Activated naive CD8-positive, alpha-beta T cell (primary cell): ENCODE measurements at regions not wholly inside any gene's neighbourhood (a gene's known extent, or its start where the extent isn't known, plus 50 kb on each side); places are given as distances from the start of the nearest gene placed in this dataset.

Experiments
- H3K27ac Mint-ChIP-seq: one replicate; pipeline ENCODE4 v1.8.0; 2021; ENCODE audit warnings: mixed read lengths
- H3K27me3 Mint-ChIP-seq: one replicate; pipeline ENCODE4 v1.8.0; 2021; ENCODE audit warnings: mixed read lengths
- H3K36me3 Mint-ChIP-seq: one replicate; pipeline ENCODE4 v1.8.0; 2021; ENCODE audit warnings: mixed read lengths
- H3K4me1 Mint-ChIP-seq: one replicate; pipeline ENCODE4 v1.8.0; 2021; ENCODE audit warnings: low read depth, mixed read lengths
- H3K4me3 Mint-ChIP-seq: one replicate; pipeline ENCODE4 v1.8.0; 2021; ENCODE audit warnings: mild to moderate bottlenecking, mixed read lengths
- H3K9me3 Mint-ChIP-seq: one replicate; pipeline ENCODE4 v1.8.0; 2021; ENCODE audit warnings: low read depth, mixed read lengths

GRCh38 chr11:127620671-127621070 is 620.1 kb upstream of the KIRREL3 start:
- peaks cover 2% of the 10 kb centered on the region for H3K27me3 Mint-ChIP-seq
- no peak overlapping the region for H3K27ac Mint-ChIP-seq
- no peak overlapping the region for H3K4me3 Mint-ChIP-seq
- H3K36me3 Mint-ChIP-seq: no peaks in the 10 kb centered on the region
- no peaks in the 10 kb centered on the region for H3K4me1 Mint-ChIP-seq
- no peaks in the 10 kb centered on the region for H3K9me3 Mint-ChIP-seq

GRCh38 chr11:127619946-127620345 is 619.4 kb upstream of the KIRREL3 start:
- H3K4me3 Mint-ChIP-seq: no peak overlapping the region
- H3K9me3 Mint-ChIP-seq: no peaks in the 10 kb centered on the region

DNA sequence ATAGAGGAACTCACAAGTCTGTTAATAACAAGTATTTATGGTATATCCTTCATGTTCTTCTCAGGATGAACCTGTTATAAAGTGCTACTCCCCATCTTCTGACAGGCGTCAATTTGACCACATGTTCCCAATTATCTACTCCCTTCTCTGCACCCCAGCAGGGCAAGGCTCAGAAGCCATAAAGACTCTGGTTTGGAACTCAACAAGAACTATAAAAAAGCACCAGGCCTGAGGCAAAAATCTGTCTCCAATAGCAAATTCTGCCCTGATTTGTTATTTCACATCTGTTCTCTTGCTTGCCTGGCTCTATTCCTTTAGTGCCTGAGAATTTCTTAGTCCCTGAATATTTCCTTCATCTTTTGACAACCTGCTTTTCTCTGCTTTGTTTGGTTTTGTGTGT is 618.2 kb upstream of the KIRREL3 start:
- no peak overlapping the region for H3K27ac Mint-ChIP-seq
- H3K9me3 Mint-ChIP-seq: no peaks in the 10 kb centered on the region
- H3K4me3 Mint-ChIP-seq: no peak overlapping the region
- H3K4me1 Mint-ChIP-seq: no peaks in the 10 kb centered on the region
- peaks cover 2% of the 10 kb centered on the region for H3K27me3 Mint-ChIP-seq
- no peaks in the 10 kb centered on the region for H3K36me3 Mint-ChIP-seq

More at GRCh38 chr11:127619946-127620345, 619.4 kb upstream of the KIRREL3 start:
- no peaks in the 10 kb centered on the region for H3K36me3 Mint-ChIP-seq
- peaks cover 2% of the 10 kb centered on the region for H3K27me3 Mint-ChIP-seq
- H3K27ac Mint-ChIP-seq: no peak overlapping the region
- no peaks in the 10 kb centered on the region for H3K4me1 Mint-ChIP-seq

DNA sequence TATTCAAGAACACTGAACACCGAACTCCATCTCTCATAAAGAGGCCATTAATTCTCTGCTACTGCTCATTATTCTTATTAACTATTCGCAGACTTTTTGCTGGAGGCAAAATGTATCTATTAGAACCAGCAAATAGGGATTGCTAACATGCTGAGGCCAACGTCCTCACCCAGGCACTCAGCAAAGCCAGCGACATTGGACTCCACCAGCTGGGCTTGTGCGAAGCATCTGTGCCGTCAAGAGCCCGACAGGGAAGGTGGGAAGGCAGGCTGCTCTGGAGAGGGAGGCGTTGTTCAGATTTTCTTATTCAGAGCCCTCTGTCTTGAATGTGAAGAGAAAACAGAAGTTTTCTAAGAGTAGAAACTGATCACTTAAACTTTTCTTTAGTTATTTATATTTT is 615.6 kb upstream of the KIRREL3 start:
- no peaks in the 10 kb centered on the region for H3K9me3 Mint-ChIP-seq
- no peaks in the 10 kb centered on the region for H3K36me3 Mint-ChIP-seq
- H3K27ac Mint-ChIP-seq: no peak overlapping the region
- no peaks in the 10 kb centered on the region for H3K4me1 Mint-ChIP-seq
- no peak overlapping the region for H3K4me3 Mint-ChIP-seq
- no peaks in the 10 kb centered on the region for H3K27me3 Mint-ChIP-seq

DNA sequence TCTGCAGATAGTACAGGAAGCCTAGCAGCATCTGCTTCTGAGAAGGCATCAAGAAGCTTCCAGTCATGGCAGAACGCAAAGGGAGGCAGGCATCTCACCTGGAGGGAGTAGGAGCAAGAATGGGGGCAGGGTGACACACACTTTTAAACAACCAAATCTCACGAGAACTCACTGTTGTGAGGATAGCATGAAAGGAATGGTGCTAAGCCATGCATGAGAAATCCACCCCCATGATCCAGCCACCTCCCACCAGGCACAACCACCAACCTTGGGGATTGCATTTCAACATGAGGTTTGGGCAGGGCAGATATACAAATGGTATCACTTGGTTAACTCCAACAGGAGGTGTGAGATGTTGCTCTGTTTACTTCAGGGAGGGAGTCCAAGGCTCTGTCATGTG is 612.0 kb upstream of the KIRREL3 start:
- Mint-ChIP-seq H3K27ac (no peak overlapping the region), H3K4me3 (no peak overlapping the region), H3K27me3 (no peaks in the 10 kb centered on the region), H3K36me3 (no peaks in the 10 kb centered on the region), H3K9me3 (no peaks in the 10 kb centered on the region), H3K4me1 (no peaks in the 10 kb centered on the region)

GRCh38 chr11:127609025-127609773 is 608.6 kb upstream of the KIRREL3 start:
- Mint-ChIP-seq H3K27ac (no peak overlapping the region), H3K4me1 (no peaks in the 10 kb centered on the region), H3K9me3 (no peaks in the 10 kb centered on the region), H3K4me3 (no peak overlapping the region), H3K36me3 (no peaks in the 10 kb centered on the region), H3K27me3 (no peaks in the 10 kb centered on the region)

- Mint-ChIP-seq H3K4me1 (no peaks in the 10 kb centered on the region), H3K27ac (no peak overlapping the region), H3K9me3 (no peaks in the 10 kb centered on the region)
These were observed 607.0 kb upstream of the KIRREL3 start for GRCh38 chr11:127607487-127608085.

DNA sequence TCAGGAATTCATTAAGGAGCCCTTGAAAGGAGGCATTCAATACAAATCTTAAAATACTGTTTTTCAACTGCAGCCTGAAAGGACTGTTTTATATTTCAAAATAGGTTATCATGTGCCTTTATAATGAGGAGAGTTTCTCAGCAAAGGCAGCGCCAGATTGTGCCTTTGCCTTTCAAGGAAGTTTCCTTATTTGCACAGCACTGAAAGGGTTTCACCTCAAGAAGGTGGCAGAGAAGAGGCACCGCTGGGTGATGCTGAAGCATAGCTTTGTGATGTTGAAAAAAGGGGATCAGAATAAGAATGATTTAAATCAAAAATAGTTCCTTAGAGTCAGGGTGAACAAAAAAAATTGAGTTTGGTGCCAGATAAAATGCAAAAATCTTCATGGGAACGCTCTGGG is 601.0 kb upstream of the KIRREL3 start:
- Mint-ChIP-seq H3K27ac (no peak overlapping the region), H3K4me3 (no peak overlapping the region), H3K4me1 (no peaks in the 10 kb centered on the region), H3K36me3 (no peaks in the 10 kb centered on the region), H3K27me3 (peaks cover 1% of the 10 kb centered on the region), H3K9me3 (no peaks in the 10 kb centered on the region)

More at GRCh38 chr11:127607487-127608085, 607.0 kb upstream of the KIRREL3 start:
- Mint-ChIP-seq H3K4me3 (no peak overlapping the region), H3K36me3 (no peaks in the 10 kb centered on the region), H3K27me3 (no peaks in the 10 kb centered on the region)

DNA sequence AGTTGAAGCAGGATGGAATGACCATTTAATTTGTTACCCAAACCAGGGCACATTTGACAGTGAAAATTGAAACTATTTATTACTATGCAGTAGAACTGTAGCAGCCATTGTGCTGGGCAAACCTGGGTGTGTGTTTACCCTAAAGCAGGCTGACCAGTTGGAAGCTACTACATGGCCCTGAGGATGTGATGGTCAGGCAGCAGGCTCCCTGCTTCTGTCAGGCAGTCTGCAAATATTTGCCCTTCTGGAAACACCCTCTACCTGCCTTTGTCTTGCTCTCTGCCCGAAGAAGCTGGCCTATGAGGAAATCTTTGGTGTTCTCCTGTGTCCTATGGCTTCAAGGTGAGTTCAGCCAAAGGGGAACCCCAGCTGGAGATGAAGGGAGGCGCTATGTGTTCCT is 600.1 kb upstream of the KIRREL3 start:
- no peaks in the 10 kb centered on the region for H3K4me1 Mint-ChIP-seq
- no peak overlapping the region for H3K27ac Mint-ChIP-seq
- H3K4me3 Mint-ChIP-seq: no peak overlapping the region
- peaks cover 1% of the 10 kb centered on the region for H3K27me3 Mint-ChIP-seq
- no peaks in the 10 kb centered on the region for H3K36me3 Mint-ChIP-seq
- no peaks in the 10 kb centered on the region for H3K9me3 Mint-ChIP-seq

DNA sequence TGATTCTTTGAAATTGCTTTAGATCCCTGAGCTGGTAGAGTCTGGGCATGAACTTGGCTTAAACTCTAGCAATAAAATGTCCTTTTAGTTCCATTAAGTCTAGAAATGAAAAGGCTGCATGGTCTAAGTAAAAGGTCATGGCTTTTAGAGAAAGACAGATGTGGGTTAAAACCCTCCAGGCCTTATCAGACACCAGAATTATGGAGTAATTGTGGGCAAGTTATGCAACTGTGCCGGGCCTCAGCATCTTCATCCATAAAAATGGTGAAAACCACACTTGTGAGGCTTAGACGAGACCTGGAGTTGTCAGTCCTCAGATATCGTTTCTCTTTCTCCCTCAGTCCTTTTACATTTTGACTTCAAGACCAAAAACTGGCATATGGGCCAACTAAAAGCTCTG is 597.9 kb upstream of the KIRREL3 start:
- H3K27ac Mint-ChIP-seq: no peak overlapping the region
- no peaks in the 10 kb centered on the region for H3K9me3 Mint-ChIP-seq
- no peaks in the 10 kb centered on the region for H3K36me3 Mint-ChIP-seq
- no peak overlapping the region for H3K4me3 Mint-ChIP-seq
- no peaks in the 10 kb centered on the region for H3K4me1 Mint-ChIP-seq
- peaks cover 1% of the 10 kb centered on the region for H3K27me3 Mint-ChIP-seq

DNA sequence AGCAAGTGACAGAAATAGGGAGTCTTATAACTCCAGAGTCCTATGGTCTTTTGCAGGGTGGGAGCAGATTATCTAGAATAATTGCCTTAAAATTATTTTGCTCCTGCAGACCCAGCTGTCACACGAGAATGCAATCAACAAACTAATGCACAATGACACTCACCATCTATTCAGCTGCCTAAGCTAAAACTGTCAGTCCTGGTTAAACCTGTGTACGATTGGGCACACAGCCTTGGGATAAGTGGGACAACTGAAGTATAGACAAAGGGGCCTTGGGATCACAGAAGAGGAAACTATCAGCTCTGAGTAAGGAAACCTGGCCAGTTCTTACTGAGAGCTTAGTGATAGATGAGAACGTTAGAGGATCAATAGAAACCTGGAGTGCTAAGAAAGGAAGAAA is 595.9 kb upstream of the KIRREL3 start:
- no peaks in the 10 kb centered on the region for H3K9me3 Mint-ChIP-seq

DNA sequence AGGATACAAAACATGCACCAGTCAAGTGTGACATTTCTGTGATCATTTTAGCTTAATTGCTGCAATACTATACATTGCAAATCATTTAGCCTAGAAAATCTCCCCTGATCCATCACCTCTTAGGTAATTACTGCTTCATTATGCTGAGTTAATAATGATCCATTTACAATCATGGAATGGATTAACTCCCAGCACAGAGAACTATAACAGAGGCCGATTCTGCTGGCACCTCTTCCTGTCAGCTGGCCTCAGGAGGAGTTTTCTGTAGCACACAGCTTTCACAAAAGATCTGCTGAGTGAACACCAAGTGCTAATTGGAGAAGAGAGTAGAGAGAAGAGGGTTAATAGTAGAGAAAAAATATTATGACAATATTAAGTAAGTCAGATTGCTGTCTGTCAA is 591.8 kb upstream of the KIRREL3 start:
- H3K9me3 Mint-ChIP-seq: peaks cover 4% of the 10 kb centered on the region
- no peaks in the 10 kb centered on the region for H3K4me1 Mint-ChIP-seq
- H3K4me3 Mint-ChIP-seq: no peak overlapping the region
- peaks cover 3% of the 10 kb centered on the region for H3K27me3 Mint-ChIP-seq
- H3K27ac Mint-ChIP-seq: no peak overlapping the region
- H3K36me3 Mint-ChIP-seq: no peaks in the 10 kb centered on the region

More for the DNA sequence above, 595.9 kb upstream of the KIRREL3 start:
- no peaks in the 10 kb centered on the region for H3K27me3 Mint-ChIP-seq
- no peak overlapping the region for H3K4me3 Mint-ChIP-seq
- H3K27ac Mint-ChIP-seq: no peak overlapping the region
- H3K4me1 Mint-ChIP-seq: no peaks in the 10 kb centered on the region
- no peaks in the 10 kb centered on the region for H3K36me3 Mint-ChIP-seq

DNA sequence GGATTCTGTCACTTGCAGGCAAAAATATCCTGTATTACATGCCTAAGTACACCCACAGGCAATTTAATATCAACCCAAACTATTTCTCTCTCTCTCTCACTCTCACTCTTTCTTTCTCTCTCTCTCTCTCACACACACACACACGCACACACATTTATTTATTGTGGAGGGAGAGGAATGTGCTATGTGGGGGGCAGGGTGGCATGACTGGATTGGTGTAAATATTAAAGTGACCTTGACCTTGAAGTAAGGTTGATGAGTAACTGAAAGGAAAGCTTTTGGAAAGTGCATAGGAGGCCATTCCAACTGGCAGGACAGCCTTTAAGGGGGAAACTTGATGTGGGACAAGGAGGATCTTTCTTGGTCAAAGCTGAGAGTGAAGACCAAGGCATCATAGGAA is 589.7 kb upstream of the KIRREL3 start:
- Mint-ChIP-seq H3K36me3 (no peaks in the 10 kb centered on the region), H3K27me3 (peaks cover 3% of the 10 kb centered on the region), H3K4me3 (no peak overlapping the region), H3K9me3 (peaks cover 4% of the 10 kb centered on the region), H3K27ac (no peak overlapping the region), H3K4me1 (no peaks in the 10 kb centered on the region)

GRCh38 chr11:127588431-127588830 is 587.9 kb upstream of the KIRREL3 start:
- no peaks in the 10 kb centered on the region for H3K36me3 Mint-ChIP-seq
- no peak overlapping the region for H3K27ac Mint-ChIP-seq
- H3K4me1 Mint-ChIP-seq: no peaks in the 10 kb centered on the region
- no peak overlapping the region for H3K4me3 Mint-ChIP-seq
- peaks cover 3% of the 10 kb centered on the region for H3K27me3 Mint-ChIP-seq
- H3K9me3 Mint-ChIP-seq: peaks cover 5% of the 10 kb centered on the region

DNA sequence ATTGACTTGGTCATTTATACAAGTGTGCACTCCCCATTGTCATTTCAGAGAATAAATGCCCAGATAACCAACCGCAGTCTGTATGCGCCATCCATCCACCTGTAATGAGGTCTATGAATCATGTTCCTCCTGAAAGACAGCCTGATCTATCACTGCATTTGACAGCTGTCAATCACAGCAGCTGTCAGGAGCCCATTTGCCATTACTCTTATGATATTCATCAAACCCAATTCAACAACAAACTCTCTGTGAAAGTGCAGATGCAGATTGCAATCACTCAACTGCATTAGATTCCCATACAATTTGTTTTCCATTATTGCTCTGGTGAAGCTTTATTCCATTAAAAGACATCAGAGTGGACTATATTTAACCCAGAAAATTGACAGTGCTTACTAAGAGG is 586.9 kb upstream of the KIRREL3 start:
- peaks cover 3% of the 10 kb centered on the region for H3K27me3 Mint-ChIP-seq
- H3K4me1 Mint-ChIP-seq: no peaks in the 10 kb centered on the region
- H3K9me3 Mint-ChIP-seq: peaks cover 10% of the 10 kb centered on the region
- H3K27ac Mint-ChIP-seq: no peak overlapping the region
- no peaks in the 10 kb centered on the region for H3K36me3 Mint-ChIP-seq
- no peak overlapping the region for H3K4me3 Mint-ChIP-seq

DNA sequence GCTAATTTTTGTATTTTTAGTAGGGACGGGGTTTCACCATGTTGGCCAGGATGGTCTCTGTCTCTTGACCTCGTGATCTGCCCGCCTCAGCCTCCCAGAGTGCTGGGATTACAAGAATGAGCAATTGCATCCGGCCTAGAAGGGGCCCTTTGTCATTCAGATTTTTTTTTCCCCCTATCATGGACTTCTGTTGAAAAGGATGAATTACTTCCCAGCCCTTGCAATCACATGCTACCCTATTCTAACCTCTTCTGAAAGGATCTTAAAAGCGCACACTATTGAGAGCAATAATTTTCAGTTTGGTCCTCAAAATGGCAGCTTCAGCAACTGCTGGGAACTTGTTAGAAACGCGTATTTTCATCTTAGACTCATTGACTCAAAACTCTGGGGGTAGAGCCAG is 575.6 kb upstream of the KIRREL3 start:
- Mint-ChIP-seq H3K27ac (no peak overlapping the region), H3K36me3 (no peaks in the 10 kb centered on the region)

More for the DNA sequence above, 575.6 kb upstream of the KIRREL3 start:
- Mint-ChIP-seq H3K27me3 (no peaks in the 10 kb centered on the region), H3K4me1 (no peaks in the 10 kb centered on the region), H3K4me3 (no peak overlapping the region), H3K9me3 (no peaks in the 10 kb centered on the region)
